Stomach (tissue), 8 donors: ENCODE measurements at regions not wholly inside any gene's neighbourhood (a gene's known extent, or its start where the extent isn't known, plus 50 kb on each side); places are given as distances from the start of the nearest gene placed in this dataset.
"Not testable (repeated sequence)": the region's sequence is repeated elsewhere in the genome, so short reads cannot be mapped to it uniquely, and the experiment has no call there.

Experiments
- DNase-seq, 2 donors: peaks; one replicate each; pipeline versions ENCODE4 v3.0.0 to v3.0.0-alpha.2; 2013 to 2019
- H3K27ac ChIP-seq, 5 donors: fragments of 200-600 bp in 4 of 5; sonication (generic) in 4 of 5; one replicate each; pipeline ENCODE4 v1.5.1; 2013 to 2019; ENCODE audit warnings: mild to moderate bottlenecking in 1 of 5, moderate library complexity in 1 of 5
- H3K27me3 ChIP-seq, 3 donors: fragments of 200-600 bp; sonication (generic); one replicate each; pipeline ENCODE4 v1.5.1; 2017 to 2019; ENCODE audit warnings: mixed run types in 1 of 3
- H3K36me3 ChIP-seq, 4 donors: fragments of 200-600 bp; sonication (generic); 1 replicate in 3 of 4; 2 replicates in 1 of 4; pipeline ENCODE4 v1.5.1; 2016 to 2019
- H3K4me1 ChIP-seq, 4 donors: fragments of 200-600 bp; sonication (generic); one replicate each; pipeline ENCODE4 v1.5.1; 2016 to 2019
- H3K4me3 ChIP-seq, 4 donors: fragments of 200-600 bp; sonication (generic) in 3 of 4; one replicate each; pipeline ENCODE4 v1.5.1; 2016 to 2019; ENCODE audit warnings: mild to moderate bottlenecking in 1 of 4
- H3K9me3 ChIP-seq, 4 donors: fragments of 200-600 bp; sonication (generic); one replicate each; pipeline ENCODE4 v1.5.1; 2016 to 2019
- EP300 ChIP-seq: sonication (generic); formaldehyde crosslinking; IDR thresholded peaks from one replicate; pipeline ENCODE4 v1.6.1; 2017; ENCODE audit warnings: antibody characterized with exemption
- POLR2A ChIP-seq, 4 donors: fragments of 450-650 bp; IDR thresholded peaks; one replicate each; pipeline ENCODE4 v1.6.1; 2016; ENCODE audit warnings: antibody characterized with exemption in 4 of 4, control low read depth in 2 of 4, mild to moderate bottlenecking in 1 of 4, moderate library complexity in 1 of 4
- POLR2AphosphoS5 ChIP-seq, 3 donors: sonication (generic); formaldehyde crosslinking; IDR thresholded peaks; one replicate each; pipeline ENCODE4 v1.6.1; 2016; ENCODE audit warnings: antibody characterized with exemption in 3 of 3
- WGBS, 5 donors: extraction: QIAGEN DNeasy Blood & Tissue Kit in 3 of 5; methylation state at CpG; one replicate each; pipeline versions ENCODE4 v1.1.5 to v1.1.7; 2013 to 2018; 5-methylcytosine and 5-hydroxymethylcytosine counted together
- intact Hi-C: fragments of 100-400 bp; cut with DNase I; formaldehyde crosslinking; loops from one replicate; pipeline ENCODE4 v1.15.1; 2023; ENCODE audit warnings: low total_unique reads
- TF ChIP-seq, protein P1 (sequence below), 7 experiments: fragments of 450-650 bp in 4 of 7; fragments of 200-600 bp in 3 of 7; sonication (generic) in 3 of 7; IDR thresholded peaks; one replicate each; pipeline ENCODE4 v1.5.1; 2016 to 2019; ENCODE audit warnings: antibody characterized with exemption in 7 of 7, control low read depth in 2 of 7, mild to moderate bottlenecking in 1 of 7
- donor health status: healthy with polysubstance abuse.
- donor health status: Bipolar disorder and iron deficiency.
- donor health status: healthy.

DNA sequence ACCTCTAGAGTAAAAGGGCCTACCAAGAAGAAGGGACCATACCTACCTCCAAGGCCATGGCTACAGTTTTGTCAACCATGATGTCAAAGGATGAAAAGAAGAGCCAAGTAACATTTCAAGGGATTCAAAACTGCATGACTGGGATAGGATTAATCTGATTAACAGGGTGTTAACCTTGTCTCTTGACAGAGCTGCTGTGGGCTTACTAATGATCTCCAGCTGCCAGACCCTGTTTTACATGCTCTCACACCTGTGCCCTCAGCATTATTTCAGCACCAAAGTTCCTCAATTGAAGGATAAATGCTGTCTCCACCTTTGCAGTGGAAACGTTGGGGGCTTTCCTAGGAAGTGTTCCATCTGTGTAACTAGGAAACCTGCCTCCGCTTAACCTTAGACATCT is 78.3 kb downstream of the DMAC1 start:
- no peaks in the 10 kb centered on the region for H3K36me3 ChIP-seq
- DNase-seq, result no peak
- H3K4me3 ChIP-seq, result no peak overlapping the region
- no peak overlapping the region for H3K27ac ChIP-seq
- no peaks in the 10 kb centered on the region for H3K9me3 ChIP-seq
- no peaks in the 10 kb centered on the region for H3K4me1 ChIP-seq
- 74 to 81% (median 78%) methylated on average over 2 of the region's 2 CpGs for WGBS, 5 donors
- no peak for TF ChIP-seq POLR2A (IDR thresholded peaks at IDR 0.05)
- TF ChIP-seq, protein P1, sequence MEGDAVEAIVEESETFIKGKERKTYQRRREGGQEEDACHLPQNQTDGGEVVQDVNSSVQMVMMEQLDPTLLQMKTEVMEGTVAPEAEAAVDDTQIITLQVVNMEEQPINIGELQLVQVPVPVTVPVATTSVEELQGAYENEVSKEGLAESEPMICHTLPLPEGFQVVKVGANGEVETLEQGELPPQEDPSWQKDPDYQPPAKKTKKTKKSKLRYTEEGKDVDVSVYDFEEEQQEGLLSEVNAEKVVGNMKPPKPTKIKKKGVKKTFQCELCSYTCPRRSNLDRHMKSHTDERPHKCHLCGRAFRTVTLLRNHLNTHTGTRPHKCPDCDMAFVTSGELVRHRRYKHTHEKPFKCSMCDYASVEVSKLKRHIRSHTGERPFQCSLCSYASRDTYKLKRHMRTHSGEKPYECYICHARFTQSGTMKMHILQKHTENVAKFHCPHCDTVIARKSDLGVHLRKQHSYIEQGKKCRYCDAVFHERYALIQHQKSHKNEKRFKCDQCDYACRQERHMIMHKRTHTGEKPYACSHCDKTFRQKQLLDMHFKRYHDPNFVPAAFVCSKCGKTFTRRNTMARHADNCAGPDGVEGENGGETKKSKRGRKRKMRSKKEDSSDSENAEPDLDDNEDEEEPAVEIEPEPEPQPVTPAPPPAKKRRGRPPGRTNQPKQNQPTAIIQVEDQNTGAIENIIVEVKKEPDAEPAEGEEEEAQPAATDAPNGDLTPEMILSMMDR (IDR thresholded peaks at IDR 0.05), result no peak
- no peak for TF ChIP-seq POLR2AphosphoS5 (IDR thresholded peaks at IDR 0.05)
- TF ChIP-seq EP300, result no peak
- H3K27me3 ChIP-seq, result no peaks in the 10 kb centered on the region
- intact Hi-C loops, result no loop called here

DNA sequence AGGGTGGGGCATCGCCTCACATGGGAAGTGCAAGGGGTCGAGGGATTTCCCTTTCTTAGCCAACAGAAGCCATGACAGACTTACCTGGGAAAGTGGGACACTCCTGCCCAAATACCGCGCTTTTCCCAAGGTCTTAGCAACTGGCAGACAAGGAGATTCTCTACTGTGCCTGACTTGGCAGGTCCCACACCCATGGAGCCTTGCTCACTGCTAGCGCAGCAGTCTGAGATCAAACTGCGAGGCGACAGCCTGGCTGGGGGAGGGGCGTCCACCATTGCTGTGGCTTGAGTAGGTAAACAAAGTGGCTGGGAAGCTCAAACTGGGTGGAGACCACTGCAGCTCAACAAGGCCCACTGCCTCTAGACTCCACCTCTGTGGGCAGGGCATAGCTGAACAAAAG is 86.5 kb downstream of the DMAC1 start:
- H3K4me3 ChIP-seq, H3K27me3 ChIP-seq, H3K27ac ChIP-seq, H3K9me3 ChIP-seq, H3K36me3 ChIP-seq, intact Hi-C loops, DNase-seq, H3K4me1 ChIP-seq: not testable (repeated sequence)
- WGBS, 5 donors, result 83 to 96% (median 92%) methylated on average over 2 to 8 of the region's 8 CpGs

DNA sequence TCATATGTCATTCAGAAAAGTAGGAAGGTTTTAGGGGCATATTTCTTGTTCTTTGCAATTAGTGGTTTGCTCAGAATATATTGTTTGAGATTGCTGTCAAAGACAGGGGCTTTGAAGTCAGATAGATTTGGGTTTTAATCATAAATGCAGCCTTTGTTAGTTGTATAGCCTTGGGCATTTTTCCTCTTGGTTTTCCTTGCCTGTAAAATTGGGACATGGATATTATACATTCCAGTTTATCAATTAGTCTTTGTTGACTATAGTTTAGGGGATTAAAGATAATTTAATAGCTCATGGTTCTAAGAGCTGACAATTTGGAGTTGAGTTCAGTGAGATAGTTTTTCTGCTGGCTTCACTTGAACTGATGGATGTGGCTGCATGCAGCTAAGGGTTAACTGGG is 88.9 kb downstream of the DMAC1 start:
- TF ChIP-seq POLR2A (IDR thresholded peaks at IDR 0.05) (no peak), POLR2AphosphoS5 (IDR thresholded peaks at IDR 0.05) (no peak), EP300 (no peak)
- TF ChIP-seq, protein P1 (IDR thresholded peaks at IDR 0.05), result no peak
- Histone ChIP-seq H3K36me3 (no peaks in the 10 kb centered on the region), H3K4me3 (no peak overlapping the region), H3K27ac (no peak overlapping the region), H3K9me3 (no peaks in the 10 kb centered on the region), H3K27me3 (no peaks in the 10 kb centered on the region), H3K4me1 (no peaks in the 10 kb centered on the region)
- intact Hi-C loops, result no loop called here
- DNase-seq, result no peak

DNA sequence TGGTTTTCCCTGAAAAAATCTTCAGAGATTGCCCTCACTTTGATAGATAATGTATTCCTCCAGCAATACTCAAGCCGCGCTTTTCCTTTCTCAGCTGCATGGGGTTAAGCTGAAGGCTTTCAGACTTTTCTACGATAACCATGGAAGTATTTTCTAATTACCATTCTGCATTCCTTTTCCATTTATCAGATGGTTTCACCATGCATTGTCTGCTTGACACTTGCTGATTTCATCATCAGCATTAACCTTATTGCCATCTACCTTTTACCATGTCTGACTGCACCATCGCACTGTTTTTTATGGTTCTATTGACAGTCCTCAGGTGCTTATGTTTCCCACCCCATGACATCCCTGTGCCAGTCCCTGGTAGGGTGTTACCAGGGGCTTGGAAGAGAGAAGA is 91.6 kb downstream of the DMAC1 start:
- no peak for DNase-seq
- Histone ChIP-seq H3K27me3 (no peaks in the 10 kb centered on the region), H3K9me3 (no peaks in the 10 kb centered on the region), H3K4me3 (no peak overlapping the region), H3K36me3 (no peaks in the 10 kb centered on the region), H3K27ac (no peak overlapping the region), H3K4me1 (no peaks in the 10 kb centered on the region)
- intact Hi-C loops, result no loop called here
- TF ChIP-seq, protein P1 (IDR thresholded peaks at IDR 0.05), result no peak
- TF ChIP-seq EP300 (no peak), POLR2A (IDR thresholded peaks at IDR 0.05) (no peak), POLR2AphosphoS5 (IDR thresholded peaks at IDR 0.05) (no peak)
- WGBS, 5 donors, result 88 to 96% (median 94%) methylated on average over 4 of the region's 4 CpGs

DNA sequence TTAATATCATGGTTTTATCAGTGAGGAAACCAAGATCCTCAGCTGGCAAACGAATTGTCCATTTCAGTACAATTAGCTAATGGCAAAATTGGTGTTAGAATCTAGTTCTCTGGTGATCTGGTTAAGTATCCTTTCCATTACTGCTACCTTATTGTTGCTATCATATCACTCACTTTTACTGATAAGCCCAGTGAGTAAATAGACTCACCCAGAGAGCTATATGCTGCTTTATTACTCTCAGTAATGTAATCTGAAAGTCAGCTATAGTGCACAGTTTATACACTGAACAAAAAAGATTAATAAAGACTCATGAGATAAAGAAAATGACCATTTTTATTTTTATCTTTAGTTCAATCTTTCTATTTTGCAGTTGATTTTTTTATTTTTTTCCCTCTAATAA is 95.0 kb downstream of the DMAC1 start:
- TF ChIP-seq, protein P1 (IDR thresholded peaks at IDR 0.05), result no peak
- no peak for TF ChIP-seq POLR2A (IDR thresholded peaks at IDR 0.05)
- no peak for TF ChIP-seq EP300
- no peak for TF ChIP-seq POLR2AphosphoS5 (IDR thresholded peaks at IDR 0.05)
- no peaks in the 10 kb centered on the region for H3K27me3 ChIP-seq
- H3K9me3 ChIP-seq, result no peaks in the 10 kb centered on the region
- H3K27ac ChIP-seq, result no peak overlapping the region
- H3K4me1 ChIP-seq, result no peaks in the 10 kb centered on the region
- H3K36me3 ChIP-seq, result no peaks in the 10 kb centered on the region
- no peak for DNase-seq
- no peak overlapping the region for H3K4me3 ChIP-seq
- intact Hi-C loops, result no loop called here
- 26 to 61% (median 38%) methylated on average over 1 of the region's 1 CpG for WGBS, 5 donors
